Tibial nerve (tissue), 3 donors: ENCODE measurements at regions not wholly inside any gene's neighbourhood (a gene's known extent, or its start where the extent isn't known, plus 50 kb on each side); places are given as distances from the start of the nearest gene placed in this dataset.

Experiments
- POLR2A ChIP-seq, 2 donors: fragments of 450-650 bp; IDR thresholded peaks; one replicate each; pipeline ENCODE4 v1.6.1; 2017; ENCODE audit warnings: antibody characterized with exemption in 2 of 2, mild to moderate bottlenecking in 2 of 2, moderate library complexity in 2 of 2
- TF ChIP-seq, protein P1 (sequence below), 5 experiments: fragments of 200-600 bp in 3 of 5; fragments of 450-650 bp in 2 of 5; sonication (generic) in 3 of 5; IDR thresholded peaks; one replicate each; pipeline ENCODE4 v1.5.1; 2016 to 2019; ENCODE audit warnings: antibody characterized with exemption in 5 of 5, mild to moderate bottlenecking in 3 of 5, moderate library complexity in 2 of 5

DNA sequence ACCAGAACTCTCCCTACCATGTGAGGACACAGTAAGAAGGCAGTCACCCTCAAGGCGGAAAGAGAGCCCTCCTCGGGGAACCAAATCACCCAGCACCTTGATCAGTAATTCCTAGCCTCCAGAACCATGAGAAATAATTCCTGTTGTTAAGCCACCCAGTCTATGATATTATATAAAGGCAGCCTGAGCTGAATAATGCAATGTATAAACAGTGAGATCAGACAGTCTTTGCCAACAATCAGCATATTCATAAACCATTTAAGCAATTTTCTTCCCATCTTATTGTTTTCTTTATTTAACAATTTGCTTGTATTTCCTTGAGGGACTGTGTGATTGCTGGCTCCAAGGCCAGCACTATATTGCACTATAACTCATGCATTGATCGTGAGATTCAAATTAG is 144.4 kb upstream of the DAPK1 start:
- TF ChIP-seq, protein P1, sequence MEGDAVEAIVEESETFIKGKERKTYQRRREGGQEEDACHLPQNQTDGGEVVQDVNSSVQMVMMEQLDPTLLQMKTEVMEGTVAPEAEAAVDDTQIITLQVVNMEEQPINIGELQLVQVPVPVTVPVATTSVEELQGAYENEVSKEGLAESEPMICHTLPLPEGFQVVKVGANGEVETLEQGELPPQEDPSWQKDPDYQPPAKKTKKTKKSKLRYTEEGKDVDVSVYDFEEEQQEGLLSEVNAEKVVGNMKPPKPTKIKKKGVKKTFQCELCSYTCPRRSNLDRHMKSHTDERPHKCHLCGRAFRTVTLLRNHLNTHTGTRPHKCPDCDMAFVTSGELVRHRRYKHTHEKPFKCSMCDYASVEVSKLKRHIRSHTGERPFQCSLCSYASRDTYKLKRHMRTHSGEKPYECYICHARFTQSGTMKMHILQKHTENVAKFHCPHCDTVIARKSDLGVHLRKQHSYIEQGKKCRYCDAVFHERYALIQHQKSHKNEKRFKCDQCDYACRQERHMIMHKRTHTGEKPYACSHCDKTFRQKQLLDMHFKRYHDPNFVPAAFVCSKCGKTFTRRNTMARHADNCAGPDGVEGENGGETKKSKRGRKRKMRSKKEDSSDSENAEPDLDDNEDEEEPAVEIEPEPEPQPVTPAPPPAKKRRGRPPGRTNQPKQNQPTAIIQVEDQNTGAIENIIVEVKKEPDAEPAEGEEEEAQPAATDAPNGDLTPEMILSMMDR (IDR thresholded peaks at IDR 0.05) = no peak
- TF ChIP-seq POLR2A (IDR thresholded peaks at IDR 0.05) = no peak
